Pancreas (tissue), 10 donors: ENCODE measurements at regions not wholly inside any gene's neighbourhood (a gene's known extent, or its start where the extent isn't known, plus 50 kb on each side); places are given as distances from the start of the nearest gene placed in this dataset.

Source experiments
- ATAC-seq, 4 donors: fragments of 200-7000 bp; cut with Tn5 transposase; one replicate each; pipeline versions ENCODE4 v1.8.0 to v1.9.1; 2020; ENCODE audit warnings: mild to moderate bottlenecking in 4 of 4, moderate library complexity in 4 of 4
- DNase-seq, 6 donors: peaks; one replicate each; pipeline ENCODE4 v3.0.0-alpha.2; 2020
- FAIRE-seq: peaks from 2 replicates; lab custom pipeline; 2012; peaks lifted over from hg19 to GRCh38; lab: Jason Lieb, UNC
- H3K27ac ChIP-seq, 4 donors: fragments of 200-600 bp; sonication (generic); 1 replicate in 3 of 4; 2 replicates in 1 of 4; pipeline versions ENCODE4 v1.5.0 to v1.8.0; 2020
- H3K27me3 ChIP-seq, 4 donors: fragments of 200-600 bp; one replicate each; pipeline ENCODE4 v1.8.0; 2021
- H3K36me3 ChIP-seq, 3 donors: fragments of 200-600 bp; sonication (generic) in 1 of 3; one replicate each; pipeline versions ENCODE4 v1.5.0 to v1.8.0; 2020 to 2021
- H3K4me1 ChIP-seq, 3 donors: fragments of 200-600 bp; one replicate each; pipeline ENCODE4 v1.8.0; 2021
- H3K4me3 ChIP-seq, 4 donors: fragments of 200-600 bp; sonication (generic) in 2 of 4; one replicate each; pipeline versions ENCODE4 v1.5.0 to v1.8.0; 2020 to 2021
- H3K9me3 ChIP-seq, 4 donors: fragments of 200-600 bp; one replicate each; pipeline ENCODE4 v1.8.0; 2021
- CTCF ChIP-seq, 4 donors: fragments of 200-600 bp; sonication (generic) in 3 of 4; IDR thresholded peaks; one replicate each; pipeline versions ENCODE4 v1.5.0 to v1.8.0; 2021; ENCODE audit warnings: antibody characterized with exemption in 4 of 4
- WGBS, 2 donors: extraction: QIAGEN DNeasy Blood & Tissue Kit; methylation state at CpG; one replicate each; pipeline ENCODE4 v1.1.7; 2013; 5-methylcytosine and 5-hydroxymethylcytosine counted together
- intact Hi-C, 3 donors: fragments of 100-400 bp; cut with DNase I; formaldehyde crosslinking; loops; one replicate each; pipeline versions ENCODE4 v1.11.1 to v1.14.2; 2022
- donor health status: healthy with polysubstance abuse.
- donor health status: DM: no; HTN: no; CAD: no; lungs with moderate emphysema.
- donor health status: DM: no; HTN: no; CAD: no.
- donor health status: control.
- donor health status: control.
- donor health status: Bipolar disorder and iron deficiency.
- donor health status: DM: yes; HTN: yes; CAD: no.
- donor health status: DM: no; HTN: no; CAD: no.
- donor health status: DM: no; HTN: no; CAD: no.
- donor health status: DM: yes; HTN: yes; CAD: no.

- 70 to 77% methylated on average over 5 of the region's 5 CpGs for WGBS, 2 donors
- no peaks in the 10 kb centered on the region for H3K4me1 ChIP-seq
- no peak overlapping the region for H3K4me3 ChIP-seq
- FAIRE-seq = no peak
- H3K27me3 ChIP-seq = no peaks in the 10 kb centered on the region
- intact Hi-C loops = no loop called here
- no peaks in the 10 kb centered on the region for H3K9me3 ChIP-seq
- H3K36me3 ChIP-seq = no peaks in the 10 kb centered on the region
- no peak for ATAC-seq
- no peak overlapping the region for H3K27ac ChIP-seq
- TF ChIP-seq CTCF (IDR thresholded peaks at IDR 0.05) = no peak
- no peak for DNase-seq
These were observed 172.8 kb downstream of the EFNB2 start for GRCh38 chr13:106362707-106363106.

DNA sequence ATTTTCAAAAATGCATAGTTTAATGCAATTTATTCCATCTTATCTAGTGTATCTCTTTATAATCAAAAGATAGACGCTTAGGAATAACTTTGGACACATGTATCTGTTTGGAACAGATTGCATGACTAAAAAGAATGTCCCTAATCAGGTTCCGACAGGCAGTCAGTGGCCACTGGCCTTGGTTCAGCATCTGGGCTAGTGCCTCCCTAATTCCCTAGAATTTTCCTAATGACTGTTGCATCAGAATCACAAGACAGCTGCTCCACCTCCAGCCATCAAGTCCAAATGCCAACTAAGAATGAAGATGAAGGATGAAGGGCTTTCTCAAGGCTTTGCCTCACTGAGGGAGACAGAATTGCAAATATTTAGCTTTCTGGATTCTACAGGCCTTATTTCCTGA lies 173.8 kb downstream of the EFNB2 start:
- no peaks in the 10 kb centered on the region for H3K4me1 ChIP-seq
- intact Hi-C loops = no loop called here
- H3K36me3 ChIP-seq = no peaks in the 10 kb centered on the region
- TF ChIP-seq CTCF (IDR thresholded peaks at IDR 0.05) = no peak
- FAIRE-seq (no peak), ATAC-seq (no peak), DNase-seq (no peak)
- H3K4me3 ChIP-seq = no peak overlapping the region
- no peaks in the 10 kb centered on the region for H3K9me3 ChIP-seq
- 69 to 84% methylated on average over 2 of the region's 2 CpGs for WGBS, 2 donors
- no peaks in the 10 kb centered on the region for H3K27me3 ChIP-seq
- H3K27ac ChIP-seq = no peak overlapping the region

DNA sequence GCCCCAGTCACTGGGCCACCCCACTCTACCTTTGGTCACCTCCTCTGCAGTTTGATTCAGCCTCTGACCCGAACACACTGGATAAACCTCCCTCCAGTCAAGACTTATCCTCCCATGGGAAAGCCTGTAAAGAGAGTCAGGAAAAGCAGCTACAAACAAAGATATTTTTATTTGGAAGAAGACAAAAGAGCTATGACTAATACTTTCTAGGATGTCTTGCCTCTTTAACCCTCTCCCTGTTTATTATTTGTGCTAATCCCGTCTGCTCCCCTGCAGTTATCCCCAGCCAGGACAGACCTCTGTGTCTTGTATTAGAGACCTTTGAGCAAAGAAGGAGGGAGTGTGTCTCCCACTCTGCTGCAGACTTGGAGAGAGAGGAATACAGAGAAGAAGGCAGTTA lies 178.3 kb downstream of the EFNB2 start:
- FAIRE-seq (no peak), ATAC-seq (no peak), DNase-seq (no peak)
- no peaks in the 10 kb centered on the region for H3K4me1 ChIP-seq
- no peak for TF ChIP-seq CTCF (IDR thresholded peaks at IDR 0.05)
- peaks cover 0 to 6% (median 0%) of the 10 kb centered on the region in 4 donors for H3K27me3 ChIP-seq
- H3K9me3 ChIP-seq = no peaks in the 10 kb centered on the region
- intact Hi-C loops = no loop called here
- 37 to 56% methylated on average over 2 of the region's 2 CpGs for WGBS, 2 donors
- H3K36me3 ChIP-seq = no peaks in the 10 kb centered on the region
- H3K27ac ChIP-seq = no peak overlapping the region
- no peak overlapping the region for H3K4me3 ChIP-seq

- no peaks in the 10 kb centered on the region for H3K4me1 ChIP-seq
- intact Hi-C loops = no loop called here
- H3K27ac ChIP-seq = no peak overlapping the region
- no peaks in the 10 kb centered on the region for H3K36me3 ChIP-seq
- no peak for TF ChIP-seq CTCF (IDR thresholded peaks at IDR 0.05)
- WGBS, 2 donors = 81 to 87% methylated on average over 6 of the region's 6 CpGs
- DNase-seq (no peak), ATAC-seq (no peak), FAIRE-seq (no peak)
- H3K27me3 ChIP-seq = peaks cover 0 to 15% (median 0%) of the 10 kb centered on the region in 4 donors
- no peaks in the 10 kb centered on the region for H3K9me3 ChIP-seq
- H3K4me3 ChIP-seq = no peak overlapping the region
These were observed 179.6 kb downstream of the EFNB2 start for GRCh38 chr13:106355866-106356265.

- Histone ChIP-seq H3K27ac (no peak overlapping the region), H3K36me3 (no peaks in the 10 kb centered on the region), H3K27me3 (peaks cover 0 to 21% (median 0%) of the 10 kb centered on the region in 4 donors), H3K4me1 (no peaks in the 10 kb centered on the region), H3K9me3 (no peaks in the 10 kb centered on the region), H3K4me3 (no peak overlapping the region)
- WGBS, 2 donors = 71 to 86% methylated on average over 3 of the region's 3 CpGs
- intact Hi-C loops = no loop called here
- ATAC-seq (no peak), FAIRE-seq (no peak), DNase-seq (no peak)
- no peak for TF ChIP-seq CTCF (IDR thresholded peaks at IDR 0.05)
These were observed 180.5 kb downstream of the EFNB2 start for GRCh38 chr13:106354961-106355360.
